HEK293 (cell line): ENCODE measurements at regions not wholly inside any gene's neighbourhood (a gene's known extent, or its start where the extent isn't known, plus 50 kb on each side); places are given as distances from the start of the nearest gene placed in this dataset.

Source experiments
- GLI2 ChIP-seq: fragments of 450-650 bp; formaldehyde crosslinking; IDR thresholded peaks from 2 replicates; pipeline ENCODE4; 2017; ENCODE audit warnings: missing biosample characterization, missing genetic modification characterization, low read depth, borderline replicate concordance
- MYNN ChIP-seq: fragments of 450-650 bp; formaldehyde crosslinking; IDR thresholded peaks from 2 replicates; pipeline ENCODE4 v1.5.1; 2016; ENCODE audit warnings: missing biosample characterization, missing genetic modification characterization, borderline replicate concordance
- SETDB1 ChIP-seq: IDR thresholded peaks from one replicate; pipeline ENCODE4 v1.6.1; 2017; ENCODE audit warnings: mild to moderate bottlenecking, low read length, moderate library complexity, mixed read lengths; ENCODE audit not compliant: insufficient read length
- ZNF175 ChIP-seq: fragments of 450-650 bp; formaldehyde crosslinking; IDR thresholded peaks from 2 replicates; pipeline ENCODE4 v1.5.1; 2016; ENCODE audit warnings: missing biosample characterization, missing genetic modification characterization
- ZNF530 ChIP-seq: fragments of 450-650 bp; formaldehyde crosslinking; IDR thresholded peaks from 2 replicates; pipeline ENCODE4 v1.5.1; 2016; ENCODE audit warnings: low read depth, missing biosample characterization, missing genetic modification characterization
- TF ChIP-seq, protein P1 (sequence below): fragments of 450-650 bp; formaldehyde crosslinking; IDR thresholded peaks from 2 replicates; pipeline ENCODE4 v1.5.1; 2016; ENCODE audit warnings: missing biosample characterization, missing genetic modification characterization
- TF ChIP-seq, protein P2 (sequence below): fragments of 450-650 bp; formaldehyde crosslinking; IDR thresholded peaks from 2 replicates; pipeline ENCODE4 v1.5.1; 2016; ENCODE audit warnings: missing biosample characterization, missing genetic modification characterization, borderline replicate concordance

DNA sequence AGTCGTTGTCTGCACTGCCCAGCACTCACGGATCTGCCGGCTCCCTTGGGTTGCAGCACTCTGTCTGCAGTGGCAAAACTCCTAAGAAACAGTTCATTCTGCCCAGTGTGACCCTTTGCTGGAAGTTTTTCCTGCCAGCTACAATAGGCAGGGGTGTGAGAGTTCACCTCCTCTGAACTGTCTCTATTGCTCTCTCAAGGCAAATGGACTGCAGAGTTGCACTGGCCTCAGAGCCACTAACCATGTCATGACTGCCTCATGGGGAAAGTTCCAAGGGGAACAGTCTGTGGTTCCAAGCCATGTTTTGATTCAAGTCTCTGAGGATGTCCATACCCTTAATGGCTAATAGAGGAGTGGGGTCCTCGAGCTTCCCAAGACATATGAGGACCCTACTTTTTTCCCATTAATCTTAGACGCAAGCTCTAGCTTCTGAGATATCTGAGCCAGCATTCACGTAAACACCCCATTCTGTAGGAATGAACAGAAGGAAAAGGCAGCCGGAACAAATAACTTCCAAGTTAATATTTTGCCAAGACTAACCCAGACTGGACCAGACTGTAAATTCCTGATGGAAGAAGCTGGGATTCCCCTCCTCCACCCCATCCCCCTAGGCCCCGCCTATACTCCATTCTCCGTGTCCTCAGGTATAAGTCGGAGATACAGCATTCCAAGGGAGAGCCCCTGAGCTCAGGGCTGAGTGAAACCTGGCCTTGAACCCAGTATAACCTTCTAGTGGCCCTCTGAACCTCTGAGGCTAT lies 93.8 kb upstream of the AKT3 start:
- TF ChIP-seq GLI2 (no peak), ZNF175 (no peak), ZNF530 (tag by site-specific recombination) (no peak), MYNN (tag by site-specific recombination) (no peak), SETDB1 (no peak)
- TF ChIP-seq, protein P1, sequence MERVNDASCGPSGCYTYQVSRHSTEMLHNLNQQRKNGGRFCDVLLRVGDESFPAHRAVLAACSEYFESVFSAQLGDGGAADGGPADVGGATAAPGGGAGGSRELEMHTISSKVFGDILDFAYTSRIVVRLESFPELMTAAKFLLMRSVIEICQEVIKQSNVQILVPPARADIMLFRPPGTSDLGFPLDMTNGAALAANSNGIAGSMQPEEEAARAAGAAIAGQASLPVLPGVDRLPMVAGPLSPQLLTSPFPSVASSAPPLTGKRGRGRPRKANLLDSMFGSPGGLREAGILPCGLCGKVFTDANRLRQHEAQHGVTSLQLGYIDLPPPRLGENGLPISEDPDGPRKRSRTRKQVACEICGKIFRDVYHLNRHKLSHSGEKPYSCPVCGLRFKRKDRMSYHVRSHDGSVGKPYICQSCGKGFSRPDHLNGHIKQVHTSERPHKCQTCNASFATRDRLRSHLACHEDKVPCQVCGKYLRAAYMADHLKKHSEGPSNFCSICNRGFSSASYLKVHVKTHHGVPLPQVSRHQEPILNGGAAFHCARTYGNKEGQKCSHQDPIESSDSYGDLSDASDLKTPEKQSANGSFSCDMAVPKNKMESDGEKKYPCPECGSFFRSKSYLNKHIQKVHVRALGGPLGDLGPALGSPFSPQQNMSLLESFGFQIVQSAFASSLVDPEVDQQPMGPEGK = no peak
- TF ChIP-seq, protein P2, sequence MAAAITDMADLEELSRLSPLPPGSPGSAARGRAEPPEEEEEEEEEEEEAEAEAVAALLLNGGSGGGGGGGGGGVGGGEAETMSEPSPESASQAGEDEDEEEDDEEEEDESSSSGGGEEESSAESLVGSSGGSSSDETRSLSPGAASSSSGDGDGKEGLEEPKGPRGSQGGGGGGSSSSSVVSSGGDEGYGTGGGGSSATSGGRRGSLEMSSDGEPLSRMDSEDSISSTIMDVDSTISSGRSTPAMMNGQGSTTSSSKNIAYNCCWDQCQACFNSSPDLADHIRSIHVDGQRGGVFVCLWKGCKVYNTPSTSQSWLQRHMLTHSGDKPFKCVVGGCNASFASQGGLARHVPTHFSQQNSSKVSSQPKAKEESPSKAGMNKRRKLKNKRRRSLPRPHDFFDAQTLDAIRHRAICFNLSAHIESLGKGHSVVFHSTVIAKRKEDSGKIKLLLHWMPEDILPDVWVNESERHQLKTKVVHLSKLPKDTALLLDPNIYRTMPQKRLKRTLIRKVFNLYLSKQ (tag by site-specific recombination) = no peak
